ENCODE measurements at regions not wholly inside any gene's neighbourhood (a gene's known extent, or its start where the extent isn't known, plus 50 kb on each side); places are given as distances from the start of the nearest gene placed in this dataset.

DNA sequence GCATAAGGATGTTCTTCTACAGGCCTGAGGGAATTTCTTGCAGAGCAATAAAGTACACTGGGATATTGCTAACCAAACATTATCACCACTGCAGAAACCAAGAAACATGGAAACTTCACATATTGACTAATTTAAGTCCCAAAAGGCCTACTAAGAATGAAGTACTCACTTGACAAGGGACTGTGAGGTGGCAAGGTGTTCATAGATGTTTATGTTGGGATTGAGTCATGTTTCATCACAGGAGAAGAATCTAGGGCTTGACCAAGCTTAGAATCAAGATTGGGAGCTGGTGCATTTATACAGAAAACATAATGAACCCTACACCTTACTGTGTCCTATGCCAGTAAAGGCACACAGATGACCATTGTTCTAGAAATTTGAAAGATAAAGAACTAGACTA is 56.7 kb upstream of the GAS1 start:
- TF ChIP-seq, protein P1, sequence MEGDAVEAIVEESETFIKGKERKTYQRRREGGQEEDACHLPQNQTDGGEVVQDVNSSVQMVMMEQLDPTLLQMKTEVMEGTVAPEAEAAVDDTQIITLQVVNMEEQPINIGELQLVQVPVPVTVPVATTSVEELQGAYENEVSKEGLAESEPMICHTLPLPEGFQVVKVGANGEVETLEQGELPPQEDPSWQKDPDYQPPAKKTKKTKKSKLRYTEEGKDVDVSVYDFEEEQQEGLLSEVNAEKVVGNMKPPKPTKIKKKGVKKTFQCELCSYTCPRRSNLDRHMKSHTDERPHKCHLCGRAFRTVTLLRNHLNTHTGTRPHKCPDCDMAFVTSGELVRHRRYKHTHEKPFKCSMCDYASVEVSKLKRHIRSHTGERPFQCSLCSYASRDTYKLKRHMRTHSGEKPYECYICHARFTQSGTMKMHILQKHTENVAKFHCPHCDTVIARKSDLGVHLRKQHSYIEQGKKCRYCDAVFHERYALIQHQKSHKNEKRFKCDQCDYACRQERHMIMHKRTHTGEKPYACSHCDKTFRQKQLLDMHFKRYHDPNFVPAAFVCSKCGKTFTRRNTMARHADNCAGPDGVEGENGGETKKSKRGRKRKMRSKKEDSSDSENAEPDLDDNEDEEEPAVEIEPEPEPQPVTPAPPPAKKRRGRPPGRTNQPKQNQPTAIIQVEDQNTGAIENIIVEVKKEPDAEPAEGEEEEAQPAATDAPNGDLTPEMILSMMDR (conservative IDR thresholded peaks at IDR 0.05; ENCODE audit: low read depth in 2 of 2), result no peak
- TF ChIP-seq NANOG (IDR thresholded peaks at IDR 0.05; ENCODE audit: borderline replicate concordance) (no peak), POLR2AphosphoS5 (IDR thresholded peaks at IDR 0.05; ENCODE audit: low read depth) (no peak), EZH2 (IDR thresholded peaks at IDR 0.05; ENCODE audit: low read depth, unreplicated experiment) (no peak), JUNB (IDR thresholded peaks at IDR 0.05; ENCODE audit: unreplicated experiment) (no peak)
